ENCODE measurements at regions not wholly inside any gene's neighbourhood (a gene's known extent, or its start where the extent isn't known, plus 50 kb on each side); places are given as distances from the start of the nearest gene placed in this dataset.

DNA sequence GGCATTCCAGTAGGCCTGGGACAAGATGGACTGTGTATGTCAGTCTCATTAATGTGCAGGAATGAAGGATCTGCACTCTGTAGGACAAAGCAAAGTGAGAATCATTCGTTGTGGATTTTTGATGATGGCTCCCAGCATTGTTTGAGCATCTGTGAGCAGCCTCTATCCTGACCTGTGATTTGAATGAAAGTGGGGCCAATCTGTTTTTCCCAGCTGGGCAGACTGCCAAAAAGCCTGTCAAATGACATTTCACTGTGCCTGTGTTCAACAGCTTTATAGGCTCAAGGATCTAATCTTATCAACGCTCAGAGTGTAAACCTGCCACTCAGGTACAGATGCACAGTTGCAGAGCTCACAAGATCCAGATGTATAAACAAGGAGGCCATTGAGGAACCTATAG lies 86.7 kb upstream of the SYNDIG1 start:
- H3K4me3 ChIP-seq, result no peak overlapping the region
- no peaks in the 10 kb centered on the region for H3K4me1 ChIP-seq
- no peak for ATAC-seq
- H3K27me3 ChIP-seq, result no peaks in the 10 kb centered on the region
- intact Hi-C loops (cut with DNase I), result no loop called here
- DNase-seq, result no peak
- TF ChIP-seq, protein P1, sequence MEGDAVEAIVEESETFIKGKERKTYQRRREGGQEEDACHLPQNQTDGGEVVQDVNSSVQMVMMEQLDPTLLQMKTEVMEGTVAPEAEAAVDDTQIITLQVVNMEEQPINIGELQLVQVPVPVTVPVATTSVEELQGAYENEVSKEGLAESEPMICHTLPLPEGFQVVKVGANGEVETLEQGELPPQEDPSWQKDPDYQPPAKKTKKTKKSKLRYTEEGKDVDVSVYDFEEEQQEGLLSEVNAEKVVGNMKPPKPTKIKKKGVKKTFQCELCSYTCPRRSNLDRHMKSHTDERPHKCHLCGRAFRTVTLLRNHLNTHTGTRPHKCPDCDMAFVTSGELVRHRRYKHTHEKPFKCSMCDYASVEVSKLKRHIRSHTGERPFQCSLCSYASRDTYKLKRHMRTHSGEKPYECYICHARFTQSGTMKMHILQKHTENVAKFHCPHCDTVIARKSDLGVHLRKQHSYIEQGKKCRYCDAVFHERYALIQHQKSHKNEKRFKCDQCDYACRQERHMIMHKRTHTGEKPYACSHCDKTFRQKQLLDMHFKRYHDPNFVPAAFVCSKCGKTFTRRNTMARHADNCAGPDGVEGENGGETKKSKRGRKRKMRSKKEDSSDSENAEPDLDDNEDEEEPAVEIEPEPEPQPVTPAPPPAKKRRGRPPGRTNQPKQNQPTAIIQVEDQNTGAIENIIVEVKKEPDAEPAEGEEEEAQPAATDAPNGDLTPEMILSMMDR (IDR thresholded peaks at IDR 0.05), result no peak
- H3K9me3 ChIP-seq, result no peaks in the 10 kb centered on the region
- no peak overlapping the region for H3K27ac ChIP-seq
- no peaks in the 10 kb centered on the region for H3K36me3 ChIP-seq

DNA sequence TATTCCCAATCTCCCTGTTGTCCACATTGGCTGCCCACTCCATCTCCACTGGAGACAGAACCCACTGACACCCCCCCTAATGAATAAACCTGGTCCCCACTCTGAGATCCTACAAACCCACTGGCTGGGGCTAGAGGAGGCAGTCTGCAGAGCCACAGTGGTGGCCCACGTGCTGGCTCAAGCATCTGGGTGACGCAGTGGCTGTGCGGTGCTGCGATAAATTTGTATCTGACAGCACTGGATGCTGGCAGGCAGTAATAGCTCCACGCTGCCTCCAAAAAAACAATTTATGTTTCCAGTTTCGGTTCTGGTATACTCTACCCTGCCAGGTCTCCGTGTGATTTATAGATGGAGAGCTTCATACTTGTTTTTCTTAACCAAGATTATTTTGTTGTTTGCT lies 87.1 kb upstream of the SYNDIG1 start:
- intact Hi-C loops (cut with DNase I), result no loop called here
- Histone ChIP-seq H3K27ac (no peak overlapping the region), H3K9me3 (no peaks in the 10 kb centered on the region), H3K36me3 (no peaks in the 10 kb centered on the region), H3K4me3 (no peak overlapping the region), H3K4me1 (no peaks in the 10 kb centered on the region), H3K27me3 (no peaks in the 10 kb centered on the region)
- DNase-seq (no peak), ATAC-seq (no peak)
- TF ChIP-seq, protein P1 (IDR thresholded peaks at IDR 0.05), result no peak

DNA sequence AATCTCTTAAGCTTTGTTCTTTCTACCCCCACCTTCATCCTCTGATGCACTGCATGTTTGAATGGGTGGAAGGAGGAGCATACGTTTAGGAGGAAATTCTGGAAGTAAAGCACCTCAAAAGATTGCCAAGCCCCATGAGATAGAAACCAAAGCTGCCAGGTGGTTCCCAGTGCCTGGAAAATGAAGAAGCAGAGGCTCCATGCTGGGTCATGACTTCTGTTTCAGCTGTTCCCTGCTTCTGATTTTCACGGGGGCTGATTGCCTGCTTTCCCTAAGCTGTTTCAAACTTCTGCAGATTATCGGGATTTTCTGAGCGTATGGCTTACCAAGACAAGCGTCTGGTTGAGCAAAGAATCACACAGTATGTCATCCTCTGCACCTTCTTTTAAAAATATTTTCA lies 87.5 kb upstream of the SYNDIG1 start:
- H3K27me3 ChIP-seq, result no peaks in the 10 kb centered on the region
- TF ChIP-seq, protein P1 (IDR thresholded peaks at IDR 0.05), result no peak
- no peaks in the 10 kb centered on the region for H3K9me3 ChIP-seq
- DNase-seq (no peak), ATAC-seq (no peak)
- no peaks in the 10 kb centered on the region for H3K4me1 ChIP-seq
- no peak overlapping the region for H3K27ac ChIP-seq
- H3K36me3 ChIP-seq, result no peaks in the 10 kb centered on the region
- H3K4me3 ChIP-seq, result no peak overlapping the region
- intact Hi-C loops (cut with DNase I), result no loop called here

DNA sequence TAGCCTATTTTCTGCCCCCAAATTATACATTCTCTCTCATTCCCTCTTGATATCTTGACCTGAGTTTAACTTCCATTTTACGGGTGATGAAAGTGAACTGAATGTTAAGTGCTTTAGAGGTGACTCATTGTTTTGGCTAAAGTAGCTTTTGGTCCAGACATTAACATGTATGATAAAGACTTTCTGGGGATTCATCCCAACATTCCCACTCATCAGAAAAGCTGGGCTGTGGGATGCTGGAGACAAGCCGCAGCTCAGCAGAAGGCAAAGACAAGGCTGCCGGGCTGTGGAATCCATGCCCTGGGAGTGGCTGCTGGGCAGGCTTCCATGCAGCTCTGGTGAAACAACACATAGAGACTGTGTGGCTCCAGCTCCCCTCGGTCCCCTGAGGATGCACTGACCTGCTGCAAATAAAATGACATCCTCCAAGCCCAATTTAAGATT lies 89.9 kb upstream of the SYNDIG1 start:
- H3K27me3 ChIP-seq, result no peaks in the 10 kb centered on the region
- TF ChIP-seq, protein P1 (IDR thresholded peaks at IDR 0.05), result no peak
- H3K27ac ChIP-seq, result no peak overlapping the region
- no peaks in the 10 kb centered on the region for H3K36me3 ChIP-seq
- H3K4me3 ChIP-seq, result no peak overlapping the region
- ATAC-seq (no peak), DNase-seq (no peak)
- no peaks in the 10 kb centered on the region for H3K9me3 ChIP-seq
- intact Hi-C loops (cut with DNase I), result no loop called here
- H3K4me1 ChIP-seq, result no peaks in the 10 kb centered on the region

DNA sequence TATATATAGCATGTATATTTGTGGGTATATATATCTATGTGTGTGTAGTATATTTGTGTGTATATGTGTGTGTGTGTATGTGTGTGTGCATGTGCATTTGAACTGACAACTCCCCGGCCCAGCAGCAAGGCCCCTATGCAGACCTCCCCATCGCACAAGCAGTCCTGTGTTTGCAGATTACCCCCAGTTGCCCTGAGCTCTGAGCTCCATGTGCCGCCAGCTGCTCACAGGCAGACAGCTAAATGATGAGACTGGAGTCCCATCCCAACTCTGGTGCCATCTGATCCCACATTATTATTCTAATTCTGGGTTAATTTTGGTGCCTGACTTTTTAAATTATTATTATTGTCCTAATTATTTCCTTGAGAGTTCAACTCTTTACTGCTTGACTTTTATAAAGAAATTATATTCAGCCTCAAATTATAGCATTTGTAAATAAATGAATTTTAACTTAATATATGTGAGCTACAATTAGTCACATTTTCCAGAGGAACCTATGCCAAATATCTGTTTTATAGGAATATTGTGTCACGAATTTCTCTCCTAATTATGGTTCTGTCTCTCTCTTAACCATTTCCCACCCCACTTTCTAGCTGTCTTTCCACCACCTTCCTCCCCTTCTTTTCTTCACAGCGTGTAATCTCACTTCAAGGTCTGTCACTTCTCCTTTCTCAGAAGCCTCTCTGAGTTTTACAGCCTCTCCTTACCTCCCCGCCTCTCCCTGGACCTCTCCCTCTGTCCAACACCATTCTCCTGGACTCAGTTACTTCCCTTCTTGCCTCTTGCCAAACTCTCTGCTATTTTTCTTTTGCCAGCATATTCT lies 90.6 kb upstream of the SYNDIG1 start:
- Histone ChIP-seq H3K27me3 (no peaks in the 10 kb centered on the region), H3K4me1 (no peaks in the 10 kb centered on the region), H3K36me3 (no peaks in the 10 kb centered on the region), H3K27ac (no peak overlapping the region), H3K9me3 (no peaks in the 10 kb centered on the region), H3K4me3 (no peak overlapping the region)
- DNase-seq (no peak), ATAC-seq (no peak)
- TF ChIP-seq, protein P1 (IDR thresholded peaks at IDR 0.05), result no peak
- intact Hi-C loops (cut with DNase I), result no loop called here
